GM19455 (cell line): ENCODE measurements at regions not wholly inside any gene's neighbourhood (a gene's known extent, or its start where the extent isn't known, plus 50 kb on each side); places are given as distances from the start of the nearest gene placed in this dataset.

Source experiments
- ATAC-seq: cut with Tn5 transposase; IDR thresholded peaks from one replicate; pipeline ENCODE4 v1.9.1; 2021; ENCODE audit not compliant: unreplicated experiment

GRCh38 chr18:43570593-43570992 is 293.3 kb upstream of the SYT4 start:
- no peak for ATAC-seq

- peak; percentile 48 for ATAC-seq
Observed at GRCh38 chr18:43571078-43571689, 293.9 kb upstream of the SYT4 start.

GRCh38 chr18:43572163-43572562 is 294.9 kb upstream of the SYT4 start:
- peak; percentile 85 for ATAC-seq

- no peak for ATAC-seq
Observed at GRCh38 chr18:43574974-43575373, 297.7 kb upstream of the SYT4 start.

- no peak for ATAC-seq
Observed at GRCh38 chr18:43578211-43578610, 300.9 kb upstream of the SYT4 start.

- no peak for ATAC-seq
Observed at GRCh38 chr18:43578706-43579105, 301.4 kb upstream of the SYT4 start.

- ATAC-seq: no peak
Observed at GRCh38 chr18:43581936-43582519, 304.7 kb upstream of the SYT4 start.

- peak; percentile 72 for ATAC-seq
Observed at GRCh38 chr18:43587538-43588153, 310.4 kb upstream of the SYT4 start.

GRCh38 chr18:43588838-43589237 is 311.5 kb upstream of the SYT4 start:
- no peak for ATAC-seq

GRCh38 chr18:43589611-43590151 is 312.4 kb upstream of the SYT4 start:
- no peak for ATAC-seq

- ATAC-seq: no peak
Observed at GRCh38 chr18:43590182-43590903, 313.1 kb upstream of the SYT4 start.

GRCh38 chr18:43592269-43592668 is 315.0 kb upstream of the SYT4 start:
- ATAC-seq: no peak

GRCh38 chr18:43596105-43596712 is 318.9 kb upstream of the SYT4 start:
- ATAC-seq: peak; percentile 85

- no peak for ATAC-seq
Observed at GRCh38 chr18:43601432-43601831, 324.1 kb upstream of the SYT4 start.

- no peak for ATAC-seq
Observed at GRCh38 chr18:43605224-43605623, 327.9 kb upstream of the SYT4 start.

GRCh38 chr18:43606795-43607194 is 329.5 kb upstream of the SYT4 start:
- ATAC-seq: no peak

GRCh38 chr18:43620936-43621335 is 343.6 kb upstream of the SYT4 start:
- ATAC-seq: peak; percentile 80

GRCh38 chr18:43622024-43622423 is 344.7 kb upstream of the SYT4 start:
- ATAC-seq: no peak

- no peak for ATAC-seq
Observed at GRCh38 chr18:43625582-43625981, 348.3 kb upstream of the SYT4 start.

GRCh38 chr18:43627848-43628530 is 350.7 kb upstream of the SYT4 start:
- no peak for ATAC-seq

- no peak for ATAC-seq
Observed at GRCh38 chr18:43634994-43635393, 357.7 kb upstream of the SYT4 start.
